ENCODE measurements at regions not wholly inside any gene's neighbourhood (a gene's known extent, or its start where the extent isn't known, plus 50 kb on each side); places are given as distances from the start of the nearest gene placed in this dataset.

DNA sequence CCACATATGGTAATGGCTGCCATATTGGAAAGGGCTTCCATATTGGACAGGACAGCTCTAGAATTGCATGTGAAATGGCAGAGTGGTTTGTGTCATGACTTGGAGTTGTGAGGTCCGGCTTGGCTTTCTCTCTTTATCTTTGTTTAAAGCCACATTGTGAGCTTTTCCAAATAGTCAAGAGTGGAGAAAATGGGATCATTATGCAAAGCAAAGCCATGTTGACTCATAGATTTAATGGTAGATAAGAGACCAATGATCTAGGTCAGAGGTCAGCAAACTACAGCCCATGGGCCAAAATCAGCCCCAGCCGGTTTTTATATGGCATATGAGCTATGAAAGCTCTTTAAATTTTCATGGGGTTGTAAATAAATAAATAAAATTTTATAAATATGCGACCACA, 449.1 kb downstream of the BCL11B start (continued):
- no peak for TF ChIP-seq YY1 (IDR thresholded peaks at IDR 0.05; ENCODE audit: low read depth)

DNA sequence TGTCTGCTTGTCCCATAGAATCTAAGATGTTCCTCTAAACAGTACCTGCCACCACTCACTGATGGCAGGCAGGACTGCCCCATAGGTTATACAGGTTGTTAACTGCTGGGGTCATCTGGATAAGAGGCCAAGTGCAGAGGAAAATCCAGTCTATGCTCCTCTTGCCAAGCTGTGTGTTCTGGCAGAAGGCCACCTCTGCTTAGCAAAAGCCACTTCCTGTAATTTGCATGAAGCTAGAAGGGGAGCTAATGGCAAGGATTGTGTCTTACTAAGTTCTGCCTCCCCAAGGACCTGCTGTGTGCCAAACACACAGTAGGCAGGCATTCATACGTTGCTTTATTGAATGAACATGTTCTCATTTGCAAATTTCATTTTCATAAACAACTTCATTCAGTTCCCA, 445.4 kb downstream of the BCL11B start:
- no peaks in the 10 kb centered on the region for H3K27me3 ChIP-seq (ENCODE audit: insufficient read depth)
- H3K36me3 ChIP-seq (replicated peaks in 1 of 2; ENCODE audit: control insufficient read depth in 1 of 2, insufficient read depth in 2 of 2, low read length in 1 of 2), result no peaks in the 10 kb centered on the region
- CTCF ChIA-PET, result no interaction called here
- H3K4me2 ChIP-seq, result no peak overlapping the region
- H3K79me2 ChIP-seq (ENCODE audit: insufficient read depth), result no peaks in the 10 kb centered on the region
- H3K27ac ChIP-seq (ENCODE audit: low read depth in 2 of 2, low read length in 1 of 2), result no peak overlapping the region
- H3K4me1 ChIP-seq (ENCODE audit: control insufficient read depth in 1 of 2, insufficient read depth in 2 of 2, low read depth in 1 of 2, low read length in 1 of 2), result no peaks in the 10 kb centered on the region
- TF ChIP-seq GABPA (IDR thresholded peaks at IDR 0.05; ENCODE audit: low read depth), result no peak
- 5% methylated on average over 1 of the region's 1 CpG for WGBS (ENCODE audit: low lambda C conversion rate)
- DNase-seq, result no peak
- no peak overlapping the region for H3K9ac ChIP-seq
- POLR2A ChIA-PET, result no interaction called here
- no peak overlapping the region for H3K4me3 ChIP-seq (ENCODE audit: low read depth in 2 of 2, low read length in 1 of 2)
- no peaks in the 10 kb centered on the region for H4K20me1 ChIP-seq (ENCODE audit: insufficient read depth)
- H3K9me3 ChIP-seq, result no peaks in the 10 kb centered on the region
- no peak overlapping the region for H2AFZ ChIP-seq (ENCODE audit: low read depth)
- no peaks in the 10 kb centered on the region for H3K9me2 ChIP-seq
- H3F3A ChIP-seq (replicated peaks; ENCODE audit: insufficient read depth), result no peaks in the 10 kb centered on the region

DNA sequence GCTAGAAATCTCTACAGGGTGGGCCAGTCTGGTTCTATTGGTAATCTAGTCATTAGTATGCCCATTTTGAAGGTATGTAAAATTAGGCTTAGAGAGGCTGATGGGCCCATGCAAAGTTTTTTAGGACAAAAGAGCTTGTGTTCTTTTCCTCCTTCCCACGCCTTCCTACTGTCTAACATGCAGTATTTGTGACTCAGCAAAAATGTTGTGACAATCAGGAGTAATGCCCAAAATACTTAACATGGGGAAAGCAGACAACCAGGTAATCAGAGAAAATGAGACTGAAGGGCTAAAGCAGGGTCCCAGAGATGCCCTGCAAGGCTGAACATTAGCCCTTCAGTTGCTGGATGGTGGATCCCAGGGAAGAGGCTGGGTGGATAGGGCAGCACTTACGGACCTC, 437.9 kb downstream of the BCL11B start:
- Histone ChIP-seq H3K36me3 (replicated peaks in 1 of 2; ENCODE audit: control insufficient read depth in 1 of 2, insufficient read depth in 2 of 2, low read length in 1 of 2) (no peaks in the 10 kb centered on the region), H3K4me2 (no peak overlapping the region), H3F3A (replicated peaks; ENCODE audit: insufficient read depth) (no peaks in the 10 kb centered on the region), H2AFZ (ENCODE audit: low read depth) (no peak overlapping the region), H3K4me1 (ENCODE audit: control insufficient read depth in 1 of 2, insufficient read depth in 2 of 2, low read depth in 1 of 2, low read length in 1 of 2) (no peaks in the 10 kb centered on the region), H3K9ac (no peak overlapping the region), H4K20me1 (ENCODE audit: insufficient read depth) (no peaks in the 10 kb centered on the region), H3K9me2 (no peaks in the 10 kb centered on the region), H3K79me2 (ENCODE audit: insufficient read depth) (no peaks in the 10 kb centered on the region), H3K27ac (ENCODE audit: low read depth in 2 of 2, low read length in 1 of 2) (no peak overlapping the region), H3K27me3 (ENCODE audit: insufficient read depth) (no peaks in the 10 kb centered on the region), H3K4me3 (ENCODE audit: low read depth in 2 of 2, low read length in 1 of 2) (no peak overlapping the region), H3K9me3 (no peaks in the 10 kb centered on the region)
- DNase-seq, result no peak
- 0% methylated on average over 2 of the region's 2 CpGs for WGBS (ENCODE audit: low lambda C conversion rate)
- TF ChIP-seq GABPA (IDR thresholded peaks at IDR 0.05; ENCODE audit: low read depth), result no peak
- TF ChIP-seq RAD21 (IDR thresholded peaks at IDR 0.05; ENCODE audit: low read length), result no peak
- TF ChIP-seq, protein P1, sequence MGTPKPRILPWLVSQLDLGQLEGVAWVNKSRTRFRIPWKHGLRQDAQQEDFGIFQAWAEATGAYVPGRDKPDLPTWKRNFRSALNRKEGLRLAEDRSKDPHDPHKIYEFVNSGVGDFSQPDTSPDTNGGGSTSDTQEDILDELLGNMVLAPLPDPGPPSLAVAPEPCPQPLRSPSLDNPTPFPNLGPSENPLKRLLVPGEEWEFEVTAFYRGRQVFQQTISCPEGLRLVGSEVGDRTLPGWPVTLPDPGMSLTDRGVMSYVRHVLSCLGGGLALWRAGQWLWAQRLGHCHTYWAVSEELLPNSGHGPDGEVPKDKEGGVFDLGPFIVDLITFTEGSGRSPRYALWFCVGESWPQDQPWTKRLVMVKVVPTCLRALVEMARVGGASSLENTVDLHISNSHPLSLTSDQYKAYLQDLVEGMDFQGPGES (IDR thresholded peaks at IDR 0.05; ENCODE audit: low read depth, low read length), result no peak
- TF ChIP-seq, protein P2, sequence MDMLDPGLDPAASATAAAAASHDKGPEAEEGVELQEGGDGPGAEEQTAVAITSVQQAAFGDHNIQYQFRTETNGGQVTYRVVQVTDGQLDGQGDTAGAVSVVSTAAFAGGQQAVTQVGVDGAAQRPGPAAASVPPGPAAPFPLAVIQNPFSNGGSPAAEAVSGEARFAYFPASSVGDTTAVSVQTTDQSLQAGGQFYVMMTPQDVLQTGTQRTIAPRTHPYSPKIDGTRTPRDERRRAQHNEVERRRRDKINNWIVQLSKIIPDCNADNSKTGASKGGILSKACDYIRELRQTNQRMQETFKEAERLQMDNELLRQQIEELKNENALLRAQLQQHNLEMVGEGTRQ (IDR thresholded peaks at IDR 0.05; ENCODE audit: borderline replicate concordance, low read depth, low read length), result no peak
- TF ChIP-seq POLR2AphosphoS5 (IDR thresholded peaks at IDR 0.05; ENCODE audit: low read depth, low read length), result no peak
- no peak for TF ChIP-seq NRF1 (IDR thresholded peaks at IDR 0.05; ENCODE audit: low read depth, low read length)
- no peak for TF ChIP-seq TCF12 (IDR thresholded peaks at IDR 0.05)
- TF ChIP-seq, protein P3, sequence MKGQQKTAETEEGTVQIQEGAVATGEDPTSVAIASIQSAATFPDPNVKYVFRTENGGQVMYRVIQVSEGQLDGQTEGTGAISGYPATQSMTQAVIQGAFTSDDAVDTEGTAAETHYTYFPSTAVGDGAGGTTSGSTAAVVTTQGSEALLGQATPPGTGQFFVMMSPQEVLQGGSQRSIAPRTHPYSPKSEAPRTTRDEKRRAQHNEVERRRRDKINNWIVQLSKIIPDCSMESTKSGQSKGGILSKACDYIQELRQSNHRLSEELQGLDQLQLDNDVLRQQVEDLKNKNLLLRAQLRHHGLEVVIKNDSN (IDR thresholded peaks at IDR 0.05; ENCODE audit: borderline replicate concordance, low read depth), result no peak
- TF ChIP-seq FOXJ3 (CRISPR knock-in tag; IDR thresholded peaks at IDR 0.05), result no peak
- TF ChIP-seq, protein P4, sequence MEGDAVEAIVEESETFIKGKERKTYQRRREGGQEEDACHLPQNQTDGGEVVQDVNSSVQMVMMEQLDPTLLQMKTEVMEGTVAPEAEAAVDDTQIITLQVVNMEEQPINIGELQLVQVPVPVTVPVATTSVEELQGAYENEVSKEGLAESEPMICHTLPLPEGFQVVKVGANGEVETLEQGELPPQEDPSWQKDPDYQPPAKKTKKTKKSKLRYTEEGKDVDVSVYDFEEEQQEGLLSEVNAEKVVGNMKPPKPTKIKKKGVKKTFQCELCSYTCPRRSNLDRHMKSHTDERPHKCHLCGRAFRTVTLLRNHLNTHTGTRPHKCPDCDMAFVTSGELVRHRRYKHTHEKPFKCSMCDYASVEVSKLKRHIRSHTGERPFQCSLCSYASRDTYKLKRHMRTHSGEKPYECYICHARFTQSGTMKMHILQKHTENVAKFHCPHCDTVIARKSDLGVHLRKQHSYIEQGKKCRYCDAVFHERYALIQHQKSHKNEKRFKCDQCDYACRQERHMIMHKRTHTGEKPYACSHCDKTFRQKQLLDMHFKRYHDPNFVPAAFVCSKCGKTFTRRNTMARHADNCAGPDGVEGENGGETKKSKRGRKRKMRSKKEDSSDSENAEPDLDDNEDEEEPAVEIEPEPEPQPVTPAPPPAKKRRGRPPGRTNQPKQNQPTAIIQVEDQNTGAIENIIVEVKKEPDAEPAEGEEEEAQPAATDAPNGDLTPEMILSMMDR (IDR thresholded peaks at IDR 0.05), result no peak
- no peak for TF ChIP-seq JUND (IDR thresholded peaks at IDR 0.05)
- CTCF ChIA-PET, result no interaction called here
- POLR2A ChIA-PET, result no interaction called here

Data from SK-N-SH (cell line).